ENCODE measurements at regions not wholly inside any gene's neighbourhood (a gene's known extent, or its start where the extent isn't known, plus 50 kb on each side); places are given as distances from the start of the nearest gene placed in this dataset.
"Not testable (repeated sequence)": the region's sequence is repeated elsewhere in the genome, so short reads cannot be mapped to it uniquely, and the experiment has no call there.

DNA sequence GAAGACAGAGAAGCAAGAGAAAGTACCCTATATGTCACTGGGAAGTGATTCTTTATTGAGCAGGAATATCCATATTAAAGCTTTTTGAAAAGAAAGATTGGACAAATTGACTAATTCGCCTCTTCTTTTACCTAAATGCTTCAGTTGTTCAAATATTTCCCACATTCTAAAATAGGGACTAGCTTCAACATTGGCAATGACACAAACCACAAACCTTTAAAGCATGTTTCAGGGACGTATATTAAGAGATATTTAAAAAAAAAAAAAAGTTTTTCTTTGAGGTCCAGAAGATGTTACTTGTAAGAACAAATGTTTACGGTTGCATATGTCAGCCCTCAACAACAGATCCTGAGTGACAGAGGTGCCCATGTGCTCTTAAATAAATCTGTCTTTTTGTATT lies 235.0 kb upstream of the NFIA start:
- no peak for ATAC-seq
- 88 to 93% (median 91%) methylated on average over 3 of the region's 3 CpGs for WGBS, 3 donors
- no peaks in the 10 kb centered on the region for H3K4me1 ChIP-seq
- no peaks in the 10 kb centered on the region for H3K27me3 ChIP-seq (ENCODE audit: insufficient read depth in 3 of 3, low read length in 2 of 3)
- no peaks in the 10 kb centered on the region for H3K36me3 ChIP-seq (ENCODE audit: insufficient read depth in 1 of 2, low read depth in 1 of 2)
- no peak for TF ChIP-seq CTCF (IDR thresholded peaks at IDR 0.05)
- no peak for DNase-seq
- no peak overlapping the region for H3K4me3 ChIP-seq
- no peaks in the 10 kb centered on the region for H3K9me3 ChIP-seq
- intact Hi-C loops (cut with DNase I), result loop anchor here in 1 of 2 donors (1.0 to 10.0 kb wide), 2 partner anchors 196 to 1007 kb away; no protein-coding TSS in a partner anchor
- no peak overlapping the region for H3K27ac ChIP-seq

- H3K4me3 ChIP-seq, result not testable (repeated sequence)
- intact Hi-C loops (cut with DNase I), result loop anchor here in 1 of 2 donors (10.0 kb wide), 1 partner anchor 1009 kb away; no protein-coding TSS in a partner anchor
These were observed 236.7 kb upstream of the NFIA start for GRCh38 chr1:60845659-60846058.

DNA sequence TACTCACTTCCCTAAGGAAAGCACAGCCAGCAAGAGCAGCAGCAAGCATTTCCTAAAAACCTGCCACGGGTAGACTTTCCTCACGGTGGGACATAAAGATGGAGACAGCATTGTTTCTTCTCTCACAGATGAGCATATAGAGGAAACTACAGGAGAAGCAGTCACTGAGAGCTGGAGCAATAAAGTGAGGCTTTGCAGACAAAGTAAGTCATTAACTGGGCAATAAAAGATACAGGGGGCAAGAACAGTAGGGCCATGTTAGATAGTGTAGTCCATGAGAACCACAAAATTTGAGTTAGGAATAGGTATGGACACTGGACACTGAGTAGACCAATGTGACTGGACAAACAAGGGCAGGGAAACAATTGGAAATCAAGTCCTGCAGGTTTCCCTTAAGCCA lies 240.1 kb upstream of the NFIA start:
- ATAC-seq (no peak), DNase-seq (no peak)
- WGBS, 3 donors, result 88 to 94% (median 89%) methylated on average over 2 of the region's 2 CpGs
- Histone ChIP-seq H3K27me3 (ENCODE audit: insufficient read depth in 3 of 3, low read length in 2 of 3) (no peaks in the 10 kb centered on the region), H3K4me3 (no peak overlapping the region), H3K27ac (no peak overlapping the region), H3K9me3 (no peaks in the 10 kb centered on the region), H3K36me3 (ENCODE audit: insufficient read depth in 1 of 2, low read depth in 1 of 2) (no peaks in the 10 kb centered on the region), H3K4me1 (no peaks in the 10 kb centered on the region)
- no peak for TF ChIP-seq CTCF (IDR thresholded peaks at IDR 0.05)
- intact Hi-C loops (cut with DNase I), result loop anchor here in 1 of 2 donors (10.0 kb wide), 1 partner anchor 1012 kb away; no protein-coding TSS in a partner anchor

More at GRCh38 chr1:60845659-60846058, 236.7 kb upstream of the NFIA start:
- not testable (repeated sequence) for DNase-seq; H3K36me3 ChIP-seq (ENCODE audit: insufficient read depth in 1 of 2, low read depth in 1 of 2); H3K27me3 ChIP-seq (ENCODE audit: insufficient read depth in 3 of 3, low read length in 2 of 3); H3K9me3 ChIP-seq; ATAC-seq; H3K27ac ChIP-seq; H3K4me1 ChIP-seq
- WGBS, 3 donors, result 99% methylated on average over 3 of the region's 3 CpGs

DNA sequence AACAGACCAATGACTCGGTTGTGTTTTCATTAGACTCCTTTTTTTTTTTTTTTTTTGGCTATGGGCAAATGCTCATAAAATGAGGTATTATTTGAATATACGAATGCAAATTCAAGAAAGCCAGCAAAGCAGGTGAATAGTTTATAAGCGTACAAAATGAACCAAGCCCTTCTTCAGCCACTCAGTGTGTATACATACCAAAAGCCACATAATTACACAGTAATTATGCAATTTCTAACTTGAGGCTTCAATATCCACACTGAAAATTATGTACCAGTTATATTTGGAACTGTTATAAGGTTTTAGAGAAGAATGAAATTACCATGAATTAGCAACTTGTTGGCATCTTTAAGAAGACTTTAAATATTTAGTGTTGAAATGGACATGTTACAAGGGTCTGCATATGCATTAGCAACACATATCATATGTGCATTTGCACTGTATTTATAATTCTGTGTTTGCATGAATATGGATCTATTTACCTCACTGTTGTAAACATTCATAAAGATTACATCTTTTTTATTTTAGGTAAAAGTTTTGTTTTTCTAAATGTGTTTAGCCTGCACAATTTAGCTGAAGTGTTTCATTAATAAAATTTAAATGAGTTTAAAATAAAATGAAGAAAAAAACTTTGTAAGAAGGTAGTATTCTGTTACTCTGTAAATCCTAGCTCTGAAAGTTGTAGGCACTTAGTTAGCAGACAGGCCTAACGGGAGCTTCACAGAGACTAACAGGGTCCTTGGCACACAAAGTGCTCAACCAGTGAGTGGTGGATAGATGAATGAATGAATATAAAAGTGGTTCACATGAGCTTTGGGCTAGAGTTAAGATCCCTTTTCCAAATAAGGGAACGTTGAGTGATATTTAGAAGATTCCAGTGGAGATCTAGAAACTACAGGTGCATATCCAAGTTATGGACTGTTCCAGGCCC lies 241.0 kb upstream of the NFIA start:
- no peak overlapping the region for H3K4me3 ChIP-seq

DNA sequence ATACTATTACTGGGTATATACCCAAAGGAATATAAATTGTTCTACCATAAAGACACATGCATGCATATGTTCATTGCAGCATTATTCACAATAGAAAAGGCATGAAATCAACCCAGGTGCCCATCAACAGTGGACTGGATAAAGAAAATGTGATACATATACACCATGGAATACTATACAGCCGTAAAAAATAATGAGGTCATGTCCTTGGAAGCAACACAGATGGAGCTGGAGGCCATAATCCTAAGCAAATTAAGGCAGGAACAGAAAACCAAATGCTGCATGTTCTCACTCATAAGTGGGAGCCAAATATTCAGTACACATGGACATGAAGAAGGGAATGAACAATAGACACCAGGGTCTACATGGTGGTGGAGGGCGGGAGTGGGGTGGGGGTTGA lies 241.9 kb upstream of the NFIA start:
- H3K9me3 ChIP-seq; H3K36me3 ChIP-seq (ENCODE audit: insufficient read depth in 1 of 2, low read depth in 1 of 2); DNase-seq; H3K27ac ChIP-seq; ATAC-seq; H3K27me3 ChIP-seq (ENCODE audit: insufficient read depth in 3 of 3, low read length in 2 of 3); H3K4me1 ChIP-seq; H3K4me3 ChIP-seq: not testable (repeated sequence)
- 90 to 94% (median 94%) methylated on average over 2 of the region's 2 CpGs for WGBS, 3 donors
- intact Hi-C loops (cut with DNase I), result loop anchor here in 1 of 2 donors (10.0 kb wide), 1 partner anchor 1014 kb away; no protein-coding TSS in a partner anchor

More for the DNA sequence above, 241.0 kb upstream of the NFIA start:
- no peaks in the 10 kb centered on the region for H3K27me3 ChIP-seq (ENCODE audit: insufficient read depth in 3 of 3, low read length in 2 of 3)
- WGBS, 3 donors, result 84 to 87% (median 85%) methylated on average over 5 of the region's 5 CpGs
- no peak overlapping the region for H3K27ac ChIP-seq
- no peak for DNase-seq
- no peaks in the 10 kb centered on the region for H3K4me1 ChIP-seq
- no peak for TF ChIP-seq CTCF (IDR thresholded peaks at IDR 0.05)
- ATAC-seq, result no peak
- no peaks in the 10 kb centered on the region for H3K36me3 ChIP-seq (ENCODE audit: insufficient read depth in 1 of 2, low read depth in 1 of 2)
- H3K9me3 ChIP-seq, result no peaks in the 10 kb centered on the region
- intact Hi-C loops (cut with DNase I), result loop anchor here in 1 of 2 donors (10.0 kb wide), 1 partner anchor 1013 kb away; no protein-coding TSS in a partner anchor

Measured in psoas muscle (tissue), 7 donors.